ENCODE measurements at regions not wholly inside any gene's neighbourhood (a gene's known extent, or its start where the extent isn't known, plus 50 kb on each side); places are given as distances from the start of the nearest gene placed in this dataset.

DNA sequence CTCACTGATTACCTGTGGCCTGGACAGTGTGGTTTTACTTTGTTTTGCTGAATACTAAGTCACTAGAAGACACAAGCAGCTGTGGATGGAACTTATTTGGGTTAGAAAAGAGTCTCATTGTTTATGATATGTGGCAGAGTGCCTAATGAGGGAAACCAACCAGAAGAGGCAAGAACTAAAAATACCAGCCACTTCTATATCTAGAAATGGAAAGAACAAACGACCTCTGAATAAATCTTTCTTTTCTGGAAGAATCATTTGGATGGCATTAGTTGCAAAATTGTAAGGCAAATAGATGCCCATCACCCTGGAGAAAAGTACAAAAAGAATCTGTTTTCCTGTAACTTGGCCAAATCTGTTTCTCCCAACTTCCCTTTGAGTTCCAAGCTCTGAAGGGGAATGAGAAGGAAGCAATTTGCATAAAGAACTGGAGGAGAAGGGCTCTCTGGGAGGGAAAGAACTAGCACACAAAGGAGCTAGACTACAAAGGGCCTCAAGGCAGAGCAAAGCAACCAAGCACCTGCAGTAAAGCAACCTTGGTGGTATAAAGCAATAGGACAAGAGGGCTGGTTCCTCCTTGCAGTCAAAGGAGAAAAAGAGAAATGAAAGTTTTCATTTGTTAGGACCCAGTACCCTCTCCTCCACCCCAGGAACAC is 455.4 kb downstream of the CAAP1 start:
- no peaks in the 10 kb centered on the region for H3K9me2 ChIP-seq (ENCODE audit: low read depth, low read length)
- H3K4me2 ChIP-seq (ENCODE audit: low read length) = no peak overlapping the region
- H3K9ac ChIP-seq (ENCODE audit: low read length) = no peak overlapping the region
- H3K36me3 ChIP-seq (ENCODE audit: insufficient read depth, low read length) = no peaks in the 10 kb centered on the region
- H3K27me3 ChIP-seq (ENCODE audit: insufficient read depth, low read length) = no peaks in the 10 kb centered on the region
- no peak overlapping the region for H3K27ac ChIP-seq (ENCODE audit: low read depth, low read length, poor library complexity, severe bottlenecking)
- no peaks in the 10 kb centered on the region for H3F3A ChIP-seq (ENCODE audit: insufficient read depth, low read length)
- no peak for TF ChIP-seq EZH2 (IDR thresholded peaks at IDR 0.05; ENCODE audit: borderline replicate concordance, low read length)
- TF ChIP-seq, protein P1, sequence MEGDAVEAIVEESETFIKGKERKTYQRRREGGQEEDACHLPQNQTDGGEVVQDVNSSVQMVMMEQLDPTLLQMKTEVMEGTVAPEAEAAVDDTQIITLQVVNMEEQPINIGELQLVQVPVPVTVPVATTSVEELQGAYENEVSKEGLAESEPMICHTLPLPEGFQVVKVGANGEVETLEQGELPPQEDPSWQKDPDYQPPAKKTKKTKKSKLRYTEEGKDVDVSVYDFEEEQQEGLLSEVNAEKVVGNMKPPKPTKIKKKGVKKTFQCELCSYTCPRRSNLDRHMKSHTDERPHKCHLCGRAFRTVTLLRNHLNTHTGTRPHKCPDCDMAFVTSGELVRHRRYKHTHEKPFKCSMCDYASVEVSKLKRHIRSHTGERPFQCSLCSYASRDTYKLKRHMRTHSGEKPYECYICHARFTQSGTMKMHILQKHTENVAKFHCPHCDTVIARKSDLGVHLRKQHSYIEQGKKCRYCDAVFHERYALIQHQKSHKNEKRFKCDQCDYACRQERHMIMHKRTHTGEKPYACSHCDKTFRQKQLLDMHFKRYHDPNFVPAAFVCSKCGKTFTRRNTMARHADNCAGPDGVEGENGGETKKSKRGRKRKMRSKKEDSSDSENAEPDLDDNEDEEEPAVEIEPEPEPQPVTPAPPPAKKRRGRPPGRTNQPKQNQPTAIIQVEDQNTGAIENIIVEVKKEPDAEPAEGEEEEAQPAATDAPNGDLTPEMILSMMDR (IDR thresholded peaks at IDR 0.05; ENCODE audit: low read length) = no peak
- no peak overlapping the region for H2AFZ ChIP-seq (ENCODE audit: low read length)
- H4K20me1 ChIP-seq (ENCODE audit: insufficient read depth, low read length) = no peaks in the 10 kb centered on the region
- H3K9me3 ChIP-seq (ENCODE audit: low read length) = no peaks in the 10 kb centered on the region
- H3K4me1 ChIP-seq (ENCODE audit: insufficient read depth, low read length, severe bottlenecking) = no peaks in the 10 kb centered on the region
- H3K79me2 ChIP-seq (ENCODE audit: insufficient read depth, low read length) = no peaks in the 10 kb centered on the region
- H3K4me3 ChIP-seq (ENCODE audit: low read depth, low read length, poor library complexity, severe bottlenecking) = no peak overlapping the region

DNA sequence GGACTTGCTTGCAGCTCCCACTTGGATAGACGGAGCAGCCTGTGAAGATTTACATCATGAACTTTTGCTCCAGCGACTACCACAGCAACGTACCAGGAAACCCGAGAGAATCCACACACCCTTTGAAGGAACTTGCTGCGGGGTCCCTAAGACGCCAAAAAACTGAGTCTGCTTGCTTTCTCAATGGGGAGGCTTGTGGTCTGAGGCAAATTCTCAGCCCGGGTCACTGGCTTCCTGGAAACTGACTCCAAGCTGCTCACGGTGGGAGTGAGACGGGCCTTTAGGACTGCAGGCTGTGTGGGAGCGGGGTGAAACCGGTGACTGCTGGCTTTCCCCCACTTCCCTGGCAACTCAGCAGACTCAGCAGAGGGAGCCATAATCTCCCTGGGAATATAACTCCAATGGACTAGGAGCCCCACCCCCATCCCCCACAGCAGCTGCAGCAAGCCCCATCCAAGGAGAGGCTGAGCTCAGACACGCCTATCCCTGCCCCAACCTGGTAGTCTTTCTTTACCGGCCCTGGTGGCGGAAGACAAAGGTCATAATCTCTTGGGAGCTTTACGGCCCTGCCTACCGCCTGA is 466.0 kb downstream of the CAAP1 start:
- no peak overlapping the region for H3K27ac ChIP-seq (ENCODE audit: low read depth, low read length, poor library complexity, severe bottlenecking)
- H3K4me1 ChIP-seq (ENCODE audit: insufficient read depth, low read length, severe bottlenecking) = no peaks in the 10 kb centered on the region
- no peaks in the 10 kb centered on the region for H3K79me2 ChIP-seq (ENCODE audit: insufficient read depth, low read length)
- H3K9me3 ChIP-seq (ENCODE audit: low read length) = no peaks in the 10 kb centered on the region
- TF ChIP-seq, protein P1 (IDR thresholded peaks at IDR 0.05; ENCODE audit: low read length) = no peak
- no peak for TF ChIP-seq EZH2 (IDR thresholded peaks at IDR 0.05; ENCODE audit: borderline replicate concordance, low read length)
- no peak overlapping the region for H3K9ac ChIP-seq (ENCODE audit: low read length)
- H3K36me3 ChIP-seq (ENCODE audit: insufficient read depth, low read length) = no peaks in the 10 kb centered on the region
- H4K20me1 ChIP-seq (ENCODE audit: insufficient read depth, low read length) = no peaks in the 10 kb centered on the region
- no peak overlapping the region for H2AFZ ChIP-seq (ENCODE audit: low read length)
- no peaks in the 10 kb centered on the region for H3K27me3 ChIP-seq (ENCODE audit: insufficient read depth, low read length)
- no peaks in the 10 kb centered on the region for H3F3A ChIP-seq (ENCODE audit: insufficient read depth, low read length)
- no peaks in the 10 kb centered on the region for H3K9me2 ChIP-seq (ENCODE audit: low read depth, low read length)
- H3K4me2 ChIP-seq (ENCODE audit: low read length) = no peak overlapping the region
- no peak overlapping the region for H3K4me3 ChIP-seq (ENCODE audit: low read depth, low read length, poor library complexity, severe bottlenecking)

DNA sequence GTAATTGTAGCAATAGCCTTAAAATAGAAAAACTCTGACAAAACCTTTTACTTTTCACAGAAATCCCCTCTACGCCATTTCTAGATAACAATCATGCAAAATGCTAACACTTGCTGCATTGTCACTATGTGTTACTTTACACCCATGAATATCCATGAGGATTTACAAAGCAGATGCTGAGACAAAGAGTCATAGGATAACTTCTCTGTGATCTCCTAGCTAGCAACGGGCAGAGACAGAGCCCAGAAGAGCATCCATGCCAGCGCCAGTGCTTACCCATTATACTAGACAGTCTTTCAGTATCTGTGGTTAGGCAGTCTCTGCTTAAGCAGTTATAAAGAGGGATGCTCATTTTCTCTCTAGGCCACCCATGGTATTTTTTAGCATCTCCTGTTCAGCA is 474.1 kb downstream of the CAAP1 start:
- H2AFZ ChIP-seq (ENCODE audit: low read length) = no peak overlapping the region
- H3K4me2 ChIP-seq (ENCODE audit: low read length) = no peak overlapping the region
- H3F3A ChIP-seq (ENCODE audit: insufficient read depth, low read length) = no peaks in the 10 kb centered on the region
- no peak for TF ChIP-seq EZH2 (IDR thresholded peaks at IDR 0.05; ENCODE audit: borderline replicate concordance, low read length)
- TF ChIP-seq, protein P1 (IDR thresholded peaks at IDR 0.05; ENCODE audit: low read length) = no peak
- no peaks in the 10 kb centered on the region for H4K20me1 ChIP-seq (ENCODE audit: insufficient read depth, low read length)
- H3K9ac ChIP-seq (ENCODE audit: low read length) = no peak overlapping the region
- H3K36me3 ChIP-seq (ENCODE audit: insufficient read depth, low read length) = no peaks in the 10 kb centered on the region
- no peak overlapping the region for H3K27ac ChIP-seq (ENCODE audit: low read depth, low read length, poor library complexity, severe bottlenecking)
- no peaks in the 10 kb centered on the region for H3K9me2 ChIP-seq (ENCODE audit: low read depth, low read length)
- H3K4me1 ChIP-seq (ENCODE audit: insufficient read depth, low read length, severe bottlenecking) = no peaks in the 10 kb centered on the region
- H3K9me3 ChIP-seq (ENCODE audit: low read length) = no peaks in the 10 kb centered on the region
- no peaks in the 10 kb centered on the region for H3K27me3 ChIP-seq (ENCODE audit: insufficient read depth, low read length)
- no peak overlapping the region for H3K4me3 ChIP-seq (ENCODE audit: low read depth, low read length, poor library complexity, severe bottlenecking)
- H3K79me2 ChIP-seq (ENCODE audit: insufficient read depth, low read length) = no peaks in the 10 kb centered on the region
